HG03039 (cell line): ENCODE measurements at regions not wholly inside any gene's neighbourhood (a gene's known extent, or its start where the extent isn't known, plus 50 kb on each side); places are given as distances from the start of the nearest gene placed in this dataset.

Source experiments
- ATAC-seq: cut with Tn5 transposase; IDR thresholded peaks from one replicate; pipeline ENCODE4 v1.9.1; 2021; ENCODE audit warnings: mild to moderate bottlenecking, moderate library complexity; ENCODE audit not compliant: unreplicated experiment

GRCh38 chr9:27990524-27990923, 417.2 kb upstream of the C9orf72 start:
- ATAC-seq, result peak; percentile 91

GRCh38 chr9:27991221-27991620, 417.9 kb upstream of the C9orf72 start:
- no peak for ATAC-seq

GRCh38 chr9:28001096-28001495, 427.8 kb upstream of the C9orf72 start:
- ATAC-seq, result no peak

DNA sequence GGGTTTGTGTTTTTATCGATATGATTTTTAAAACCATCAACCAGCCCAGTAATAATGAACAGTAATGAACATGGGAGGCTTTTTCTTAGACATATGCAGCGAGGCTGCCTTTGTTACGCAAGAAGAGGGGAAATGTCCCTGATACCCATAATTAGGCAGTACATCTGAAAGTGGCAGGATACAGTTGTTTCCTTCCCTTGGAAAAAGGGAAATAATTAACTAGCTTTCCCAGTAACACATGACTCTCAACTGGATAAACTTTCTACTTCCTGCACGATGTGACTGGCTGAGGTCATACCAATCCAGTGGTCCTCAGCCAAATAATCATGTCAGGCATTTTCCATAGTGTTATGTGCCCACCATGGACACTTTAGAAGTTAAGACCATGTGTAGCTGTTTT, 431.6 kb upstream of the C9orf72 start:
- no peak for ATAC-seq

- no peak for ATAC-seq
Observed at GRCh38 chr9:28005779-28006178, 432.5 kb upstream of the C9orf72 start.

GRCh38 chr9:28007097-28007817, 434.0 kb upstream of the C9orf72 start:
- no peak for ATAC-seq

DNA sequence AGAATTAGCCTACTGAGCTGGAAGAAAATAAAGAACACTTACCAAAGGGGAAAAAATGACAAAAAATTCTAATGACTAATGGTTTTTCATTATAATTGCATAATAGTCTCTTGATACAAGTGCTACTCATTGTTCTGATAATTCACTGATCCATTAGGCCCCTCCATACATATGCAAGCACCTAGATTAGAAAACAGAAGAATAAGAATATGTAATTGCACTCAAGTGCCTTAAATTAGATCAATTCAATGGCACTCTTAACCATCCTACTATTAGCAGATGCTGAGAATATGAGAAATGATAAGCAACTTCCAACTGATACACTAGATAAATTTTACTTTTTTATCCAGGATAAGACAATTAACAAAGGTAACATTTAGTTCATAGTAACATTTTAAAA, 440.9 kb upstream of the C9orf72 start:
- no peak for ATAC-seq

GRCh38 chr9:28024676-28025075, 451.4 kb upstream of the C9orf72 start:
- ATAC-seq, result no peak

GRCh38 chr9:28025186-28025585, 451.9 kb upstream of the C9orf72 start:
- ATAC-seq, result no peak

DNA sequence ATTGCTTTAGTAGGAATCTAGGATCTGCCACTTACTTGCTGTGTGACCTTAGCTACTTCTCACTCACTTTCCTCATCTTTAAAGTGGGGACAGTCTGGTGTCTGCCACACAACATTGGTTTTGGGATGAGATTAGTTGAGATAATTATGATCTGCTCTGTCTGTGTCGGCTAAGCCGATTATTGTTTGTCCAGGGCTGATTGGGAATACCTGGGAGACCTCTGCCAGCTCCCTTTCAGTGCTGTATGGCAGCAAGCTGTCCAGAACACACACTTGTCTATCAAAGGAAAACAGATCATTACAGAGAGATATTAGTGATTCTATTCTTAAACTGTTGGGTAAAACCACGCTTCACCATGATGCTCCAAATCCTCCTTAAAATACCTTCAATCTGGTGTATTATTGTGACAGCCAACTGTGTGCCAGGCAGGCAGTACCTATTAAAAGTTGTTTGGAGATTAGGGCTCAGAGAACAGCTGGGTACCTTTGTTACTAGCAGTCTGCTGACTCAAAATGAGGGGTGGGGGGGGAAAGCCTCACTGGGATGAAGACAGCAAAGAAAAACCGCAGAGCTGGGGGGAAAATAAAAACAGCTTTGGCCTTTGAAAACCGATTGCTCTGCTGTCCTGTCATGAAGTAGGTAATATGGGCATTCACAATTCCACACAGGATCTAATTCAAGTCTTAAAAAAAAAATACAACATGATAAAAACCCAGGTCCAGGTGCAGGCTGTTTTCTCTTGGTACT, 458.4 kb upstream of the C9orf72 start:
- no peak for ATAC-seq

GRCh38 chr9:28032268-28032590, 458.9 kb upstream of the C9orf72 start:
- ATAC-seq, result no peak

DNA sequence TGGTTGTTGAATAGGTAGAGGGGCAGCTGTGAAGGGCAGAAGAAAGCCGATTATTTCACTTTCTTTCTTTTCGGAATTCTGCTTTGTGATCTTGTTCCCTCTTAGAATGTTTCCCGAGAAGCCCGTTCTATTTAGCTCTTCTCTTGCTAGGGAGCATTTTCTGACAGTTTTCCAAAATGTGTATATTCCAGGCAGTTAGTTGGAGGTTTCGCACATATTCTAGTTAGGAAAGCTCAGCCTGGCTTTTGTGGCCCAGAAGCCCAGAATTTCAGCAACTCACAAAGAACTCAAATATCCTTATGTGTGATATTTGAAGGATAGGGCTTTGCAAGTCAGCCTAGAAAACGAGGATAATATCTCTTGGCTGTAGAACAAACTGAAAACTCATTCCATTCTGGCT, 461.0 kb upstream of the C9orf72 start:
- no peak for ATAC-seq

DNA sequence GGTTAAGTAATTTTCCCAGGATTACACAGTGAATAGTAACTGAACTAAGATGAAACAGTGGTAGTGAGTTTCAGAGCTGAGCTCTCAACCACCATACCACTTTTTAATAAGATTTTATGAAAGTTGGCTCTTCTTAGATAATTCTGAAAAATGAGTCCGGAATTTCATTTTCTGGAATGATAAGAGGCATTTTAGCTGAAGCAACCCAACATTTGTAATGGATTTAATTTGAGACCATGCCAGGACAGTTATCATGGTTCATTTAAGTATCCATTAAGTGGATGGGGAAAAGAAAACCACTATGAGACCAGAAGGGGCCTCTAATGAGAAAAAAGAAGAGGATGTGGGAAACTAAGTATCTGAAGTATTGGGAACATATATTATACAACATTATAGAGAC, 464.7 kb upstream of the C9orf72 start:
- no peak for ATAC-seq

GRCh38 chr9:28045051-28045450, 471.8 kb upstream of the C9orf72 start:
- ATAC-seq, result no peak

GRCh38 chr9:28050046-28050445, 476.8 kb upstream of the C9orf72 start:
- ATAC-seq, result no peak

- ATAC-seq, result no peak
Observed at GRCh38 chr9:28050941-28051340, 477.7 kb upstream of the C9orf72 start.

GRCh38 chr9:28051559-28052503, 478.6 kb upstream of the C9orf72 start:
- no peak for ATAC-seq

DNA sequence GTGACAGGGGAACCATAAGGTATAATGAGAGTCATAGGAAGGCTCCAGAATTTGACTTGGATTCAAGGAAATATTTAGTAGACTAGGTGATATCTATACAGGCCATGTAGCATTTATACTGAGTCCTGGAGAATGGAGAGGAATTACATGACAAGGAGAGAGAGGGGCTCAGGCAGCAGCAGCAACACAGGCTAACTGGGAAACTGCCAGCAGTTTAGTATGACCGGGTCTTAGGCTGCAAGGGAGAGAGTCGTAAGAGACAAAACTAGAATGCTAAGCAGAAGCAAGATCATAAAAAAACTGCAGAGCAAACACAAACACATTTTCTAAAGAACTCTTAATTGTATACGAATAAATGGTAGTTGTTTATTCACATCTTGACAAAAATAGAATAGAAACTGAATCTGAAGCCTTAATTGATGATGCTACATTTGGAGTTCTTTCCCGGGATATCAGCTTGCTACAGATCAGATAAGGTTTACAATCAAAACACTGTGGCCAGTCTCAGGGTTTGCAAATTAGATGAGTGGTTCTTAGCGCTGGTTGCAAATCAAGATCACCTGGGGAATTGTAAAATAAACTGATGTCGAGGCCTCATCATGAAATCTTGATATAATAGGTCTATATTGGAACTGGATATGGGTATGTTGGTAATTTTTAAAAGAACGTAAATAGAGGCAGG, 480.0 kb upstream of the C9orf72 start:
- no peak for ATAC-seq

- no peak for ATAC-seq
Observed at GRCh38 chr9:28056006-28056405, 482.7 kb upstream of the C9orf72 start.

GRCh38 chr9:28056466-28056865, 483.2 kb upstream of the C9orf72 start:
- no peak for ATAC-seq

DNA sequence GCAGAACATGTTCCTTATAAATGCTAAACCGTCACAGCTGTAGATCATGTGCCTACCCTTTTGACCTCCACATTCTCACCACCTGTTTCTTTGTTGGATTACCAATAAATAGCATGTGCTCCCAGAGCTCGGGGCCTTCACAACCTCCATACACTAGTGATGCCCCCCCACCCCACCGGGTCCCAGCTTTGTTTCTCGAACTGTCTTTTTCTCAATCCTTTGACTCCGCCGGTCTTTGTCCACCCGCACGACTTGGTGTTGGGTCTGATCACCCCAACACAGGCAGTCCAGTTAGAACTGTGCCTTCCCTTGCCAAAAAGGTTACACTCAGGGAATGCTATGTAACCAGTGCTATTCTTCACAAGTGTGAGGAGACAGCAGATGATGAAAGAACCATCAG, 485.9 kb upstream of the C9orf72 start:
- ATAC-seq, result no peak
